ENCODE measurements at regions not wholly inside any gene's neighbourhood (a gene's known extent, or its start where the extent isn't known, plus 50 kb on each side); places are given as distances from the start of the nearest gene placed in this dataset.
A peak's percentile ranks its signal among the peaks of the same experiment; 100 is the strongest.

DNA sequence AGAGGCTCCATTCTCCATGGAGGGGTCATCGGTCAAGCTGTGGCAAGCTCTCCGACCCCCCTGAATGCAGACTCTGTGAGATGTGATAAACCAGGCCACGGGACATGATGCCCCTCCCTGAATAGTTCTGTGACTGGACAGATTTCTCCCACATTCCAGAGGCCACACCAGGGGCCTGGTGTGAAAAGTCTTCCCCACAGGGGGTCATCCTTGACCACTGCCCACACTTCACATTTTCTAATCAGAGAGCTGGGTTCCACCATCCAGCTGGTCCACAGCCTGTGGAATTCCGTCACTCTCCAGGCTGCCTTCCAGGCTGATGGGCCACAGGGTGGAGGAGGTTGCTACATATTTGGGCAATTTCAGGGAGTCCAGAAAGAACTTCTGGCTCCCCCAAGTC is 51.3 kb upstream of the CYRIA start:
- no peak for DNase-seq

DNA sequence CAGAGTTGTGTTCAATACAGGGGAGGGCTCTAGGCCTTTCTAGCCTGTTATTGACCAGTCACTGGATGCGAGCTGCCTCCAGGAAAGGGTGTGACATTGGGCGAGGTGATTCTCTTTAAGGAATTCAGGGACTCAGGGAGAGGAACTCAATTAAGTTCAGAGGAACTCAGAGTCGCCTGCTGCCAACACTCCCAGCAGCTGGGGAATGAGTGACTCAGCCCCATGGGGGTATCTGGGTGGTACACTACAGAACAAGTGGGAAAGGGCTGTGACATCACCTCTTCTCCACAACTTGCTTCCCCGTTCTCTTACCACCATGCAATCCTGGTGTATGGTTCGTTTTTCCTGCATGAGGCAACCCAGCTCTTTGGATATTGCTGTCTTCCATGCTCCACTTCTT is 50.4 kb upstream of the CYRIA start:
- peak; percentile 87 to 94 (median 90) for DNase-seq
